ENCODE measurements at regions not wholly inside any gene's neighbourhood (a gene's known extent, or its start where the extent isn't known, plus 50 kb on each side); places are given as distances from the start of the nearest gene placed in this dataset.

- Histone ChIP-seq H2AK9ac (replicated peaks; ENCODE audit: low read depth, low read length, poor library complexity) (no peak overlapping the region), H3K4me3 (ENCODE audit: insufficient read depth, low read depth, low read length) (no peak overlapping the region), H2BK15ac (ENCODE audit: low read depth, low read length) (no peak overlapping the region), H3K4me1 (ENCODE audit: control insufficient read depth, insufficient read depth, low read length) (no peaks in the 10 kb centered on the region), H4K5ac (ENCODE audit: low read depth, low read length) (no peak overlapping the region), H2BK120ac (ENCODE audit: low read depth, low read length) (no peak overlapping the region), H2AK5ac (ENCODE audit: low read depth, low read length) (no peak overlapping the region), H4K91ac (ENCODE audit: insufficient read depth, low read depth, low read length) (no peak overlapping the region), H2BK20ac (ENCODE audit: low read depth, low read length) (no peak overlapping the region), H4K8ac (ENCODE audit: low read depth in 2 of 2, low read length in 2 of 2) (no peak overlapping the region), H3K36me3 (ENCODE audit: control insufficient read depth, insufficient read depth, low read length) (no peaks in the 10 kb centered on the region), H3K27ac (ENCODE audit: insufficient read depth, low read length) (no peak overlapping the region), H3K14ac (replicated peaks; ENCODE audit: low read depth, low read length) (no peak overlapping the region), H3K23ac (ENCODE audit: low read depth, low read length) (no peak overlapping the region), H4K20me1 (ENCODE audit: insufficient read depth, low read length) (no peaks in the 10 kb centered on the region), H3K27me3 (ENCODE audit: control insufficient read depth, insufficient read depth, low read length) (no peaks in the 10 kb centered on the region), H3K4ac (ENCODE audit: low read depth, low read length) (no peak overlapping the region), H3K9me3 (ENCODE audit: control insufficient read depth, insufficient read depth, low read length) (0 out of 2 replicates have a peak, but pooled peaks cover 2% of the 10 kb centered on the region), H3K18ac (ENCODE audit: low read depth, low read length) (no peak overlapping the region), H3K79me1 (ENCODE audit: low read depth in 1 of 2, low read length in 2 of 2) (no peaks in the 10 kb centered on the region), H3K9me1 (ENCODE audit: insufficient read depth, low read length) (no peaks in the 10 kb centered on the region), H2AFZ (replicated peaks; ENCODE audit: low read length, poor library complexity) (no peak overlapping the region), H3K4me2 (ENCODE audit: low read depth, low read length) (no peak overlapping the region), H2BK5ac (ENCODE audit: low read depth, low read length, poor library complexity, severe bottlenecking) (no peak overlapping the region), H3K56ac (ENCODE audit: extremely low read depth, insufficient read depth, low read length) (no peak overlapping the region), H3K9ac (ENCODE audit: low read depth, low read length) (no peak overlapping the region)
- TF ChIP-seq CHD1 (IDR thresholded peaks at IDR 0.05; ENCODE audit: low read depth, low read length) (no peak), RFX5 (IDR thresholded peaks at IDR 0.05; ENCODE audit: low read depth, low read length) (no peak), FOS (IDR thresholded peaks at IDR 0.05; ENCODE audit: low read depth, low read length) (no peak), NFE2L2 (IDR thresholded peaks at IDR 0.05; ENCODE audit: low read depth, low read length) (no peak), BHLHE40 (IDR thresholded peaks at IDR 0.05; ENCODE audit: low read depth, low read length) (no peak), CEBPB (IDR thresholded peaks at IDR 0.05; ENCODE audit: low read depth, low read length) (no peak), SMC3 (IDR thresholded peaks at IDR 0.05; ENCODE audit: low read depth, low read length) (no peak), CTCF (conservative IDR thresholded peaks at IDR 0.05; ENCODE audit: low read depth, low read length) (no peak), MXI1 (IDR thresholded peaks at IDR 0.05; ENCODE audit: borderline replicate concordance, low read depth, low read length) (no peak), USF2 (IDR thresholded peaks at IDR 0.05; ENCODE audit: low read depth, low read length) (no peak), POLR2A (IDR thresholded peaks at IDR 0.05; ENCODE audit: low read depth, low read length) (no peak), RCOR1 (IDR thresholded peaks at IDR 0.05; ENCODE audit: insufficient replicate concordance, low read length) (no peak), ELK1 (IDR thresholded peaks at IDR 0.05; ENCODE audit: borderline replicate concordance, low read depth, low read length) (no peak)
- CTCF ChIA-PET: no interaction called here
- no CpG with 5 or more reads among the region's 3 CpGs for WGBS, 2 experiments (ENCODE audit: extremely low coverage in 2 of 2, insufficient read length in 1 of 2)
- BruUV-seq (replicated peaks): no TSS peak
- dilution Hi-C loops (cut with HindIII; ENCODE audit: low sequenced_read_pairs, unreplicated experiment) (no loop called here), in situ Hi-C loops (cut with MboI; ENCODE audit: low sequenced_read_pairs) (no loop called here), intact Hi-C loops (cut with micrococcal nuclease) (no loop called here)
- ATAC-seq (ENCODE audit: low read depth): no peak
- POLR2A ChIA-PET (ENCODE audit: unreplicated experiment): no interaction called here
- no peak for DNase-seq
Observed at GRCh38 chr11:81705283-81705682, 1028.4 kb downstream of the FAM181B start.
